BE2C (cell line): ENCODE measurements at regions not wholly inside any gene's neighbourhood (a gene's known extent, or its start where the extent isn't known, plus 50 kb on each side); places are given as distances from the start of the nearest gene placed in this dataset.

ENCODE experiments used
- DNase-seq: peaks from one replicate; pipeline ENCODE4 v3.0.0-alpha.2; 2020
- H3K27me3 ChIP-seq: fragments of 250-450 bp; sonication (Bioruptor Pico); 2 replicates; pipeline ENCODE4 v1.5.1; 2020; ENCODE audit warnings: mild to moderate bottlenecking
- H3K36me3 ChIP-seq: fragments of 250-450 bp; sonication (Bioruptor Pico); 2 replicates; pipeline ENCODE4 v1.5.1; 2020; ENCODE audit warnings: mild to moderate bottlenecking
- H3K4me1 ChIP-seq: fragments of 250-450 bp; sonication (Bioruptor Pico); 2 replicates; pipeline ENCODE4 v1.5.1; 2020
- H3K4me3 ChIP-seq: 2 replicates; pipeline ENCODE4 v1.5.1; 2011; ENCODE audit warnings: low read depth, low read length
- H3K9me3 ChIP-seq: fragments of 250-450 bp; sonication (Bioruptor Pico); 2 replicates; pipeline ENCODE4 v1.5.1; 2020
- CTCF ChIP-seq: IDR thresholded peaks from 2 replicates; pipeline ENCODE4 v1.5.1; 2012; ENCODE audit warnings: mild to moderate bottlenecking, low read depth, low read length

GRCh38 chr13:80577926-80578670 is 237.2 kb upstream of the SPRY2 start:
- Histone ChIP-seq H3K4me1 (no peaks in the 10 kb centered on the region), H3K36me3 (no peaks in the 10 kb centered on the region), H3K9me3 (no peaks in the 10 kb centered on the region), H3K27me3 (no peaks in the 10 kb centered on the region), H3K4me3 (no peak overlapping the region)
- no peak for TF ChIP-seq CTCF
- DNase-seq: peak; percentile 66

GRCh38 chr13:80577285-80577684 is 236.4 kb upstream of the SPRY2 start:
- Histone ChIP-seq H3K9me3 (no peaks in the 10 kb centered on the region), H3K27me3 (no peaks in the 10 kb centered on the region), H3K36me3 (no peaks in the 10 kb centered on the region), H3K4me1 (peaks cover 2% of the 10 kb centered on the region; the same call in 1 of the 2 replicates), H3K4me3 (no peak overlapping the region)
- TF ChIP-seq CTCF: 0 out of 2 replicates have a peak, but pooled peaks have one; percentile 11
- DNase-seq: no peak

- Histone ChIP-seq H3K4me1 (peaks cover 12% of the 10 kb centered on the region), H3K36me3 (no peaks in the 10 kb centered on the region), H3K9me3 (no peaks in the 10 kb centered on the region), H3K27me3 (no peaks in the 10 kb centered on the region), H3K4me3 (no peak overlapping the region)
- no peak for DNase-seq
- TF ChIP-seq CTCF: no peak
Observed at GRCh38 chr13:80574113-80574850, 233.4 kb upstream of the SPRY2 start.

GRCh38 chr13:80572923-80573316 is 232.0 kb upstream of the SPRY2 start:
- H3K27me3 ChIP-seq: no peaks in the 10 kb centered on the region
- no peaks in the 10 kb centered on the region for H3K9me3 ChIP-seq
- no peaks in the 10 kb centered on the region for H3K36me3 ChIP-seq
- no peak for TF ChIP-seq CTCF
- peaks cover 12% of the 10 kb centered on the region for H3K4me1 ChIP-seq
- no peak overlapping the region for H3K4me3 ChIP-seq
- DNase-seq: no peak

GRCh38 chr13:80572308-80572922 is 231.5 kb upstream of the SPRY2 start:
- no peaks in the 10 kb centered on the region for H3K9me3 ChIP-seq
- H3K4me1 ChIP-seq: peaks cover 12% of the 10 kb centered on the region
- H3K36me3 ChIP-seq: no peaks in the 10 kb centered on the region
- no peak for TF ChIP-seq CTCF
- DNase-seq: no peak
- H3K27me3 ChIP-seq: no peaks in the 10 kb centered on the region
- H3K4me3 ChIP-seq: no peak overlapping the region
